Neural cell (in vitro differentiated cells): ENCODE measurements at regions not wholly inside any gene's neighbourhood (a gene's known extent, or its start where the extent isn't known, plus 50 kb on each side); places are given as distances from the start of the nearest gene placed in this dataset.

Experiments
- H2AFZ ChIP-seq: fragments of 200-600, 300-800 bp; sonication (generic), shearing (Covaris generic); 2 replicates; pipeline ENCODE4 v1.6.0; 2014; ENCODE audit warnings: low read depth, mild to moderate bottlenecking, antibody characterized with exemption, low read length, moderate library complexity
- H3F3A ChIP-seq: fragments of 200-600 bp; shearing (Covaris generic); 2 replicates; pipeline ENCODE4 v1.6.1; 2016; ENCODE audit warnings: mild to moderate bottlenecking, moderate library complexity, mixed read lengths, antibody characterized with exemption, low read length; ENCODE audit not compliant: insufficient read depth, poor library complexity, severe bottlenecking
- H3K27ac ChIP-seq: fragments of 200-600, 300-800 bp; sonication (generic), shearing (Covaris generic); 2 replicates; pipeline ENCODE4 v1.5.1; 2014; ENCODE audit warnings: mild to moderate bottlenecking, low read length, moderate library complexity
- H3K27me3 ChIP-seq: fragments of 300-800, 200-600 bp; sonication (generic), shearing (Covaris generic); 2 replicates; pipeline ENCODE4 v1.6.0; 2014; ENCODE audit warnings: mild to moderate bottlenecking, low read depth, low read length, moderate library complexity; ENCODE audit not compliant: insufficient read depth
- H3K36me3 ChIP-seq: fragments of 300-800, 200-600 bp; sonication (generic), shearing (Covaris generic); 2 replicates; pipeline ENCODE4 v1.5.1; 2014; ENCODE audit warnings: mild to moderate bottlenecking, antibody characterized with exemption, low read length, moderate library complexity; ENCODE audit not compliant: insufficient read depth
- H3K4me2 ChIP-seq: fragments of 300-800, 200-600 bp; sonication (generic), shearing (Covaris generic); 2 replicates; pipeline ENCODE4 v1.6.0; 2014; ENCODE audit warnings: mild to moderate bottlenecking, low read length
- H3K4me3 ChIP-seq: fragments of 300-800, 200-600 bp; sonication (generic), shearing (Covaris generic); 2 replicates; pipeline ENCODE4 v1.5.1; 2014; ENCODE audit warnings: mild to moderate bottlenecking, low read length, moderate library complexity
- H3K79me2 ChIP-seq: fragments of 200-600 bp; shearing (Covaris generic); replicated peaks from 2 replicates; pipeline ENCODE4 v1.6.0; 2014; ENCODE audit warnings: mild to moderate bottlenecking, low read length, moderate library complexity; ENCODE audit not compliant: insufficient read depth
- H3K9ac ChIP-seq: fragments of 300-800, 200-600 bp; sonication (generic), shearing (Covaris generic); 2 replicates; pipeline ENCODE4 v1.6.1; 2016; ENCODE audit warnings: mild to moderate bottlenecking, low read length, mixed read lengths
- H3K9me2 ChIP-seq: fragments of 200-600 bp; shearing (Covaris generic); 2 replicates; pipeline ENCODE4 v1.6.1; 2016; ENCODE audit warnings: mild to moderate bottlenecking, low read length, mixed read lengths; ENCODE audit not compliant: insufficient read depth
- H3K9me3 ChIP-seq: fragments of 200-600, 300-800 bp; sonication (generic), shearing (Covaris generic); 2 replicates; pipeline ENCODE4 v1.6.1; 2016; ENCODE audit warnings: mild to moderate bottlenecking, mixed run types, low read length, moderate library complexity, mixed read lengths
- H4K20me1 ChIP-seq: fragments of 200-600 bp; shearing (Covaris generic); 2 replicates; pipeline ENCODE4 v1.6.1; 2016; ENCODE audit warnings: mild to moderate bottlenecking, mixed run types; ENCODE audit not compliant: insufficient read depth
- EP300 ChIP-seq: fragments of 450-650 bp; conservative IDR thresholded peaks from 2 replicates; pipeline ENCODE4 v1.6.1; 2014; ENCODE audit warnings: antibody characterized with exemption, mild to moderate bottlenecking, moderate library complexity; ENCODE audit not compliant: poor library complexity, severe bottlenecking
- EZH2 ChIP-seq: fragments of 200-600, 300-800 bp; shearing (Covaris generic), sonication (generic); IDR thresholded peaks from 2 replicates; pipeline ENCODE4 v1.6.1; 2014; ENCODE audit warnings: antibody characterized with exemption, low read length, borderline replicate concordance, mild to moderate bottlenecking; ENCODE audit not compliant: insufficient read depth, poor library complexity, severe bottlenecking
- MXI1 ChIP-seq: fragments of 450-650 bp; conservative IDR thresholded peaks from 2 replicates; pipeline ENCODE4 v1.6.1; 2014; ENCODE audit warnings: antibody characterized with exemption, mild to moderate bottlenecking; ENCODE audit not compliant: poor library complexity, severe bottlenecking
- POLR2AphosphoS5 ChIP-seq: IDR thresholded peaks from 2 replicates; pipeline ENCODE4 v1.6.1; 2012
- RAD21 ChIP-seq: fragments of 450-650 bp; conservative IDR thresholded peaks from 2 replicates; pipeline ENCODE4 v1.6.1; 2014; ENCODE audit warnings: antibody characterized with exemption, mild to moderate bottlenecking, moderate library complexity
- SMC3 ChIP-seq: fragments of 450-650 bp; conservative IDR thresholded peaks from 2 replicates; pipeline ENCODE4 v1.6.1; 2014; ENCODE audit warnings: antibody characterized with exemption, mild to moderate bottlenecking, moderate library complexity; ENCODE audit not compliant: poor library complexity
- TAF1 ChIP-seq: IDR thresholded peaks from 2 replicates; pipeline ENCODE4 v1.6.1; 2012; ENCODE audit warnings: low read depth
- TF ChIP-seq, protein P1 (sequence below): fragments of 450-650 bp; IDR thresholded peaks from 2 replicates; pipeline ENCODE4 v1.5.1; 2014; ENCODE audit warnings: antibody characterized with exemption, mild to moderate bottlenecking, moderate library complexity; ENCODE audit not compliant: poor library complexity, severe bottlenecking
- TF ChIP-seq, protein P2 (sequence below): IDR thresholded peaks from 2 replicates; pipeline ENCODE4 v1.6.1; 2012; ENCODE audit warnings: borderline replicate concordance

DNA sequence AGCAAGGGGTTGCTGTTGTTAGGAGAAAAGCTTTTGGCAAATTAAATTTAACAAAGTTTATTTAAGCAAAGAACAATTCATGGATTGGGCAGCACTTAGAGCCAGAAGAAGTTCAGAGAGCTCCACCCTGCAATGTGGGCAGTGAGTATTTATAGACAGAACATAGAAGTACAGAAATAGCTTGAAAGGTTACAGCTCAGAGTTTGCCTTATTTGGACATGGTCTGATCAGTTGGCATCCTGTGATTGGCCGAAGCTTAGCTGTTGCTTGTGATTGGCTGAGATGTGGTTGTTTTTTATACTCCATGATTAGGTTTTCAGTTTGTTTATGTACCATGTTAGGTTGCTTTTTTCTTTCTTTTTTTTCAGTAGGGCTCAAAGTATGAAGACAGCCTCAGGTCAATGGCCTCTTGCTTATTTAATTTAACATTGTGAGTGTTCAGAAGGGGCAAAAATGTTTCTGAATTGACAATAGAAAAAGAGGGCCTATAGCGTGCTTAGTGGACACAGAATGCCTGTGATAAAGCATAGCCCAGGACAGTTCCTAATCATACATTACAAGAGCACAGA, 293.8 kb downstream of the IGSF11 start:
- H3K36me3 ChIP-seq, result no peaks in the 10 kb centered on the region
- no peaks in the 10 kb centered on the region for H3K27me3 ChIP-seq
- H3K4me3 ChIP-seq, result no peak overlapping the region
- no peaks in the 10 kb centered on the region for H3F3A ChIP-seq
- no peak overlapping the region for H3K9ac ChIP-seq
- no peaks in the 10 kb centered on the region for H4K20me1 ChIP-seq
- H3K4me2 ChIP-seq, result no peak overlapping the region
- H2AFZ ChIP-seq, result no peak overlapping the region
- H3K9me3 ChIP-seq, result no peaks in the 10 kb centered on the region
- H3K9me2 ChIP-seq, result no peaks in the 10 kb centered on the region
- no peaks in the 10 kb centered on the region for H3K79me2 ChIP-seq
- H3K27ac ChIP-seq, result no peak overlapping the region
- TF ChIP-seq MXI1, result no peak
- no peak for TF ChIP-seq EZH2
- TF ChIP-seq POLR2AphosphoS5, result no peak
- TF ChIP-seq, protein P1, sequence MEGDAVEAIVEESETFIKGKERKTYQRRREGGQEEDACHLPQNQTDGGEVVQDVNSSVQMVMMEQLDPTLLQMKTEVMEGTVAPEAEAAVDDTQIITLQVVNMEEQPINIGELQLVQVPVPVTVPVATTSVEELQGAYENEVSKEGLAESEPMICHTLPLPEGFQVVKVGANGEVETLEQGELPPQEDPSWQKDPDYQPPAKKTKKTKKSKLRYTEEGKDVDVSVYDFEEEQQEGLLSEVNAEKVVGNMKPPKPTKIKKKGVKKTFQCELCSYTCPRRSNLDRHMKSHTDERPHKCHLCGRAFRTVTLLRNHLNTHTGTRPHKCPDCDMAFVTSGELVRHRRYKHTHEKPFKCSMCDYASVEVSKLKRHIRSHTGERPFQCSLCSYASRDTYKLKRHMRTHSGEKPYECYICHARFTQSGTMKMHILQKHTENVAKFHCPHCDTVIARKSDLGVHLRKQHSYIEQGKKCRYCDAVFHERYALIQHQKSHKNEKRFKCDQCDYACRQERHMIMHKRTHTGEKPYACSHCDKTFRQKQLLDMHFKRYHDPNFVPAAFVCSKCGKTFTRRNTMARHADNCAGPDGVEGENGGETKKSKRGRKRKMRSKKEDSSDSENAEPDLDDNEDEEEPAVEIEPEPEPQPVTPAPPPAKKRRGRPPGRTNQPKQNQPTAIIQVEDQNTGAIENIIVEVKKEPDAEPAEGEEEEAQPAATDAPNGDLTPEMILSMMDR, result no peak
- TF ChIP-seq TAF1, result no peak
- no peak for TF ChIP-seq RAD21
- TF ChIP-seq EP300, result no peak
- TF ChIP-seq, protein P2, sequence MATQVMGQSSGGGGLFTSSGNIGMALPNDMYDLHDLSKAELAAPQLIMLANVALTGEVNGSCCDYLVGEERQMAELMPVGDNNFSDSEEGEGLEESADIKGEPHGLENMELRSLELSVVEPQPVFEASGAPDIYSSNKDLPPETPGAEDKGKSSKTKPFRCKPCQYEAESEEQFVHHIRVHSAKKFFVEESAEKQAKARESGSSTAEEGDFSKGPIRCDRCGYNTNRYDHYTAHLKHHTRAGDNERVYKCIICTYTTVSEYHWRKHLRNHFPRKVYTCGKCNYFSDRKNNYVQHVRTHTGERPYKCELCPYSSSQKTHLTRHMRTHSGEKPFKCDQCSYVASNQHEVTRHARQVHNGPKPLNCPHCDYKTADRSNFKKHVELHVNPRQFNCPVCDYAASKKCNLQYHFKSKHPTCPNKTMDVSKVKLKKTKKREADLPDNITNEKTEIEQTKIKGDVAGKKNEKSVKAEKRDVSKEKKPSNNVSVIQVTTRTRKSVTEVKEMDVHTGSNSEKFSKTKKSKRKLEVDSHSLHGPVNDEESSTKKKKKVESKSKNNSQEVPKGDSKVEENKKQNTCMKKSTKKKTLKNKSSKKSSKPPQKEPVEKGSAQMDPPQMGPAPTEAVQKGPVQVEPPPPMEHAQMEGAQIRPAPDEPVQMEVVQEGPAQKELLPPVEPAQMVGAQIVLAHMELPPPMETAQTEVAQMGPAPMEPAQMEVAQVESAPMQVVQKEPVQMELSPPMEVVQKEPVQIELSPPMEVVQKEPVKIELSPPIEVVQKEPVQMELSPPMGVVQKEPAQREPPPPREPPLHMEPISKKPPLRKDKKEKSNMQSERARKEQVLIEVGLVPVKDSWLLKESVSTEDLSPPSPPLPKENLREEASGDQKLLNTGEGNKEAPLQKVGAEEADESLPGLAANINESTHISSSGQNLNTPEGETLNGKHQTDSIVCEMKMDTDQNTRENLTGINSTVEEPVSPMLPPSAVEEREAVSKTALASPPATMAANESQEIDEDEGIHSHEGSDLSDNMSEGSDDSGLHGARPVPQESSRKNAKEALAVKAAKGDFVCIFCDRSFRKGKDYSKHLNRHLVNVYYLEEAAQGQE, result no peak
- TF ChIP-seq SMC3, result no peak

DNA sequence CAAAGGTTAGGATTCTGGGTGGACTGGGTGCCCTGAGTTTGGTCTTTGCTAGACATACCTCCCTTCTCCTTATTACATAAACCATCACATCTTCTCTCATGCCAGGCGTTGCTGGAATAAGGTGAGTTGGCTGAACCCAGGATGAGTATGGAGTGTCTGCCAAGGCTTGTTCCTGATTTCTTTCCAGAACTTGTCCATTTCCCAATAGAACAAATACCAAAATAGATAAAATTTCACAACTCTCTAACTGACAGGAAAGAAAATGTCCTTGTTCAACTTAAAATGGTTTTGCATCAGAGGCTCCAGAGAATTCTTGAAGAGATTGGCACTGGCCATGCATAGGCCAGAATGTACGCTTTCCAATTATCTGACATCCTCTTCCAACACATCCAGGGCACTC, 291.9 kb downstream of the IGSF11 start:
- no peak for TF ChIP-seq MXI1
- no peak for TF ChIP-seq TAF1
- TF ChIP-seq, protein P1, result no peak
- TF ChIP-seq, protein P2, result no peak
- TF ChIP-seq POLR2AphosphoS5, result no peak
- TF ChIP-seq RAD21, result no peak
- no peak for TF ChIP-seq SMC3
- no peak for TF ChIP-seq EZH2
- TF ChIP-seq EP300, result no peak
- Histone ChIP-seq H3K9me3 (no peaks in the 10 kb centered on the region), H3K27me3 (no peaks in the 10 kb centered on the region), H3K27ac (no peak overlapping the region), H3K36me3 (no peaks in the 10 kb centered on the region), H3K79me2 (no peaks in the 10 kb centered on the region), H3K9me2 (no peaks in the 10 kb centered on the region), H3K4me2 (no peak overlapping the region), H3F3A (no peaks in the 10 kb centered on the region), H4K20me1 (no peaks in the 10 kb centered on the region), H3K4me3 (no peak overlapping the region), H3K9ac (no peak overlapping the region), H2AFZ (no peak overlapping the region)
